Activated T-cell treated with anti-CD3 and anti-CD28 coated beads for 24 hours (primary cell): ENCODE measurements at regions not wholly inside any gene's neighbourhood (a gene's known extent, or its start where the extent isn't known, plus 50 kb on each side); places are given as distances from the start of the nearest gene placed in this dataset.
"Not testable (repeated sequence)": the region's sequence is repeated elsewhere in the genome, so short reads cannot be mapped to it uniquely, and the experiment has no call there.

Source experiments
- DNase-seq: peaks from one replicate; pipeline ENCODE4 v3.0.0-alpha.2; 2020; ENCODE audit warnings: low read depth

GRCh38 chr17:56690441-56691291 is 97.2 kb downstream of the NOG start:
- DNase-seq: no peak

- no peak for DNase-seq
Observed at GRCh38 chr17:56694825-56695224, 101.3 kb downstream of the NOG start.

- no peak for DNase-seq
Observed at GRCh38 chr17:56697190-56697589, 103.7 kb downstream of the NOG start.

- no peak for DNase-seq
Observed at GRCh38 chr17:56699186-56699894, 105.8 kb downstream of the NOG start.

GRCh38 chr17:56700919-56701420 is 107.5 kb downstream of the NOG start:
- DNase-seq: no peak

GRCh38 chr17:56707312-56708219 is 114.1 kb downstream of the NOG start:
- no peak for DNase-seq

- no peak for DNase-seq
Observed at GRCh38 chr17:56708220-56708558, 114.7 kb downstream of the NOG start.

- DNase-seq: no peak
Observed at GRCh38 chr17:56708670-56709410, 115.3 kb downstream of the NOG start.

- no peak for DNase-seq
Observed at GRCh38 chr17:56710986-56711385, 117.5 kb downstream of the NOG start.

GRCh38 chr17:56715613-56716357 is 117.9 kb downstream of the C17orf67 start:
- DNase-seq: peak; percentile 62

- DNase-seq: no peak
Observed at GRCh38 chr17:56717471-56717870, 116.2 kb downstream of the C17orf67 start.

- no peak for DNase-seq
Observed at GRCh38 chr17:56718515-56718914, 115.2 kb downstream of the C17orf67 start.

- DNase-seq: no peak
Observed at GRCh38 chr17:56723421-56723820, 110.3 kb downstream of the C17orf67 start.

GRCh38 chr17:56724664-56725063 is 109.1 kb downstream of the C17orf67 start:
- DNase-seq: no peak

- DNase-seq: no peak
Observed at GRCh38 chr17:56725144-56725543, 108.6 kb downstream of the C17orf67 start.

- DNase-seq: no peak
Observed at GRCh38 chr17:56727876-56728617, 105.7 kb downstream of the C17orf67 start.

GRCh38 chr17:56731096-56731495 is 102.6 kb downstream of the C17orf67 start:
- DNase-seq: not testable (repeated sequence)

- no peak for DNase-seq
Observed at GRCh38 chr17:56733833-56734232, 99.9 kb downstream of the C17orf67 start.

GRCh38 chr17:56735842-56736241 is 97.9 kb downstream of the C17orf67 start:
- DNase-seq: no peak
